DOHH2 (cell line): ENCODE measurements at regions not wholly inside any gene's neighbourhood (a gene's known extent, or its start where the extent isn't known, plus 50 kb on each side); places are given as distances from the start of the nearest gene placed in this dataset.

Source experiments
- EZH2phosphoT487 ChIP-seq: fragments of 200-600 bp; sonication (generic); IDR thresholded peaks from 2 replicates; pipeline ENCODE4 v1.6.1; 2017; ENCODE audit warnings: borderline replicate concordance, mild to moderate bottlenecking, antibody characterized with exemption, low read length, moderate library complexity, mixed read lengths
- TF ChIP-seq, protein P1 (sequence below): fragments of 200-600 bp; sonication (generic); IDR thresholded peaks from one replicate; pipeline ENCODE4 v1.5.1; 2014; ENCODE audit warnings: antibody characterized with exemption, mild to moderate bottlenecking, low read depth, low read length; ENCODE audit not compliant: poor library complexity, severe bottlenecking

DNA sequence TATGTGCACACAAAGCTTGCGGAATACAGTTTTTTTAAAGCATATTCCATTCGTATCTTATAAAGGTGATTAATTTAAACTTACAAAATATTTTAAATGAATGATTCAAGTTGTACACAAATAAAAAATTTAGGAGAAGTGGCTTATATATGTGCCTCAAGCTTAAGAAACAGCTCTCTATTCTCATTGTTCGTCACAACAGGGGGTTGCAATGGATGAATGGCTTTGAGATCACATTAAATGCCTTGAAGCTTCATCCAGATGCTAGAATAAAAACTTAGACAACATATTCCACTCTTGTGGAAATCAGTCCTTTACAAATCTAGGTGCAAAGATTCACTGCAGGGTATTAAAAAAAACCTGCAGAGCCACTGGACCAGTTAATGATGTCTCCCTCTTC is 303.9 kb upstream of the LRFN5 start:
- TF ChIP-seq, protein P1, sequence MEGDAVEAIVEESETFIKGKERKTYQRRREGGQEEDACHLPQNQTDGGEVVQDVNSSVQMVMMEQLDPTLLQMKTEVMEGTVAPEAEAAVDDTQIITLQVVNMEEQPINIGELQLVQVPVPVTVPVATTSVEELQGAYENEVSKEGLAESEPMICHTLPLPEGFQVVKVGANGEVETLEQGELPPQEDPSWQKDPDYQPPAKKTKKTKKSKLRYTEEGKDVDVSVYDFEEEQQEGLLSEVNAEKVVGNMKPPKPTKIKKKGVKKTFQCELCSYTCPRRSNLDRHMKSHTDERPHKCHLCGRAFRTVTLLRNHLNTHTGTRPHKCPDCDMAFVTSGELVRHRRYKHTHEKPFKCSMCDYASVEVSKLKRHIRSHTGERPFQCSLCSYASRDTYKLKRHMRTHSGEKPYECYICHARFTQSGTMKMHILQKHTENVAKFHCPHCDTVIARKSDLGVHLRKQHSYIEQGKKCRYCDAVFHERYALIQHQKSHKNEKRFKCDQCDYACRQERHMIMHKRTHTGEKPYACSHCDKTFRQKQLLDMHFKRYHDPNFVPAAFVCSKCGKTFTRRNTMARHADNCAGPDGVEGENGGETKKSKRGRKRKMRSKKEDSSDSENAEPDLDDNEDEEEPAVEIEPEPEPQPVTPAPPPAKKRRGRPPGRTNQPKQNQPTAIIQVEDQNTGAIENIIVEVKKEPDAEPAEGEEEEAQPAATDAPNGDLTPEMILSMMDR = no peak
- TF ChIP-seq EZH2phosphoT487 = no peak
